GM21717 (cell line): ENCODE measurements at regions not wholly inside any gene's neighbourhood (a gene's known extent, or its start where the extent isn't known, plus 50 kb on each side); places are given as distances from the start of the nearest gene placed in this dataset.

Experiments
- ATAC-seq: cut with Tn5 transposase; IDR thresholded peaks from one replicate; pipeline ENCODE4 v1.9.1; 2021; ENCODE audit warnings: mild to moderate bottlenecking, moderate library complexity; ENCODE audit not compliant: unreplicated experiment

DNA sequence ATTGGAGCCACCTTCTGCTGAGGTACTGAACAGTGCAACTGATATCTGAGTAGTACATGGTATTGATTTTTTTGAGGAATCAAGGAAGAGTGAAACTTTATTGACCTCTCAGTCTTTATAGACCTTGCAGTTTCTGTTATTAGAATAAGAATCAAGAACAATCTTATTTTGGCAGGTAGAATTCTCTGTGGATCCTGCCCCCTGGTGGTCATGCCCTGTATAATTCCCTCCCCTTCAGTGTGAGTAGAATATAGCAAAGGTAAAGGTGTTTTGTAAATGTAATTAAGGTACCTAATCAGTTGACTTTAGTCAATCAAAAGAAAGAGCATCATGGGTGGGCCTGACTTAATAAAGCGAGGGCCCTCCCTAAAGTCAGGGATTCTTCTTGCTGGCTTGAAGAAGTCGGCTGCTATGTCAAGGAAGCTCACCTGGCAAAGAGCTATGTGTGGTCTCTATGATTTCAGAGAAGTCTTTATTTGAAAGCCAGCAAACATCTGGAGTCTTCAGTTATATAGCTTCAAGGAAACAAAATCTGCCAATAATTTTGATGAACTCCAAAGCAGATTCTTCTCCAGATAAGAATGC lies 142.8 kb downstream of the LSM5 start:
- no peak for ATAC-seq

- ATAC-seq: no peak
Measured at GRCh38 chr7:32346253-32346652, 143.9 kb downstream of the LSM5 start.

DNA sequence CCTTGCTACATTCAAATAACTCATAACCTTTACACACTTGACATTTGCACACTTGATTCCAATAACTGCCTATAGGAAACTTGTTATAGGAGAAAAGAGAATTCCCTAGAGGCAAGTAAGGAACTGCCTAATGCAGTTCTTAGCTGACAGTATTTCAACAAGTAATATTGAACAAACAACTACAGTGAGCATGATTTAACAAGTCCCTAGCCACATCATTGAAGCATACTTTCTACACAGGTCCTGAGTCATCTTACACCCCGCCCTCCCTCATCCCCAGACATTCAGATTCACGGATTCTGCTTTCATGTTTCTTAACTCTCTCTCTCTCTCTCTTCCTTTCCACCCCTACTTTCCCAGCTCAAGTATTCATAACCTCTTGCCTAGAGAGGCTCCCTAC lies 153.5 kb downstream of the LSM5 start:
- no peak for ATAC-seq

- no peak for ATAC-seq
Measured at GRCh38 chr7:32335107-32335506, 155.1 kb downstream of the LSM5 start.

DNA sequence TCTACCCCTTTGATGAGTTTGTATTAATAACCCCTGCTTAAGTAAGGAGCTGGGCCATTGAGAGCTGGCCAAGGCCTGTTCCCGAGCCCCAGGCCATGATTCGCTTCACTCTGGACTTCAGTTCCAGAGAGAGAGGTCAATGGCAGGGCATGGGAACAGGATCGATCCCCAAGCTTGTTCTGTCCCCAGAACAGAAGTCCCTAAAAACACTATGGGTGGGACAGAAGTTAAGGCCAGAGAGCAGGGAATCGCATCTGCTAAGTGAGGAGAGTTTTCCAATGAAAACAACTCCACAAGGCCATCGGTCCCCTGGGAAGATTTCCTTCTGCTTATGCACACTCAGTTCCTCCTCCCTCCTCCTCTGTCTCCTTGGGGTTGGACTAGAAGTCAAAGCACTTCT lies 159.6 kb downstream of the LSM5 start:
- no peak for ATAC-seq

DNA sequence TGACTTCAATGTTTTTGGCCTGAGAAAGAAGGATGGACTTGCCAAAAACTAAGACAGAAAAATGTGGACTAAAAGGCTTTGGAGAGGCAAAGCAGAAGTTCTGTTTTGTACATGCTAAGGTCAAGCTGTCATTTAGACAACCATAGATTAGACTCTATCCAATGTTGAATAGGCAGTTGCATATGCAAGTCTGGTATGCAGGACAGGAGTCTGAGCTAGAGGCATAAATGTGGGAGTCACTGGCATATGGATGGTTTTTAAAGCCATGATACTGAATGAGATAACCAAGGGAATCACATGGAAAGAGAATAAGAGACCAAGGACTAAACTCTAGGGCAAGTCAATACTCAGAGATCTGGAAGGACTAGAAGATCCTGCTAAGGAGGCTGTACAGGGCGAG lies 164.1 kb downstream of the LSM5 start:
- ATAC-seq: no peak

- no peak for ATAC-seq
Measured at GRCh38 chr7:32323712-32324111, 166.5 kb downstream of the LSM5 start.

DNA sequence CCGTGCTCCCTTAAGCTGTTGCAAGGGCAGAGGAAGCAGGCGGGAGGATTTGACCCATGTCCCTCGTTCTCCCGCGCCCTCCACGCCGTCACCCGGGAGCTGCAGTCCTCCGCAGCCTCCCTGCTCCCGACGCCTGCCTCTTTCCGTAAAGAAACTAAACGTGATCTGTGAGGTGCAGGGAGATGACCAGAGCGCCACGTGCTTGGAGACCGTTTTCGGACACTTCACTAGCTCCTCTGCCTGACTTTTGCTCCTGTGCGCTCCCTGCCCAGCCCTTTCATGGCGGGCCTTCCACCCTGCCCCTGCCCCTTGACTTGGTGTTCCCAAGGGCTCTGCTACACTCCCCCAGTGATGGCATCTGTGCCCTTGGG lies 171.2 kb downstream of the LSM5 start:
- no peak for ATAC-seq

DNA sequence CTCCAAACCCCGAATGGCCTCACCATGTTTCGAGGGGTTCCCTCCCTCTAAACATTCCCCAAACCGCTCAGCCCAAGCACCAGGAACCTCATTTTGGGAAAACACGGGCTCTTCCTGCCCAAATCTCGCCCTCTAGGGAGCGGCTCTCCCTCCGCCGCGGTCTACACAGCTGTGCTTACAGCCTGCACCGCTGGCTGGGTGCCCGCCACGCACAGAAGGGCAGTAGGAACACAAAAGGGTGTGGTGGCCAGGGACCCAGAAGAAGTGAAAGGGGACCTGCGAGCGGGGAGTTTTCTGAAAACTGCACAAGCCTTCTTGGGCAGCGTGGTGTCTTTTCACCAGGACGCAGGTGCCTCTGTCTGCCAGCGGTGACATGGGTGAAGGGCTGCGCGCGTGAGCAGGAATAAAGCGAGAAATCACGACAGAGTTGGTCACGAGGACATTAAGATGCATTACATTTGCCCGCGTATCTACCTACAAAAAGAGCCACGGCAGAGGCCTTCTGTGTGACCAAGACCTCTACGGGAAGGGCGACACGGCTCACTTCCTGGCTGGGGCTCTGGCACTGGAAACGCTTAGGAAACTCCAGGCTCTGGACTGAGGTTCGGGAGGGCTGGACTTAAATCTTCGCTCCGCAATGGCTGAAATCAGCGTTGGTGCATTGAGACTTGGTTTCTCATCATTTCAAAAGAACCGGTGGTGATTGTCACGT lies 171.7 kb downstream of the LSM5 start:
- no peak for ATAC-seq

DNA sequence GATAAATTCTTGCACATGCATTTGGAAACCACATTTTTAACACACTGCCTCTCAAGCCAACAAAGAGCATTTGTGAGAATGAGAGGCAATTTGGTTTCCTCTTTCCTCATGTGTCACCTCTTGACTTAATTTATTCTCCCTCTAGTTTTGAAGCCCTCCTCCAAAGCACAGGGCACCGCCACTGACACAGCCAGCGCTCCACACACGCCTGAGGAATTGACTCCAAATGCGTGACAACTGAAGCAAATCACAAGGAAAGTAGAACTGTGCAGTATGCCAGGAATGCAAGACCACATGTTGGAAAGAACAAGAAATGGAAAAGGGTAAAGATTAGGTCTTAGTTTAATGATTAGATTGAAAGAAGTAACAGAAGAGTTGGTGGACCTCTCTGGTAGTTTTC lies 173.3 kb downstream of the LSM5 start:
- ATAC-seq: no peak

GRCh38 chr7:32314761-32315160 lies 175.4 kb downstream of the LSM5 start:
- ATAC-seq: no peak

- no peak for ATAC-seq
Measured at GRCh38 chr7:32301427-32301826, 188.8 kb downstream of the LSM5 start.

DNA sequence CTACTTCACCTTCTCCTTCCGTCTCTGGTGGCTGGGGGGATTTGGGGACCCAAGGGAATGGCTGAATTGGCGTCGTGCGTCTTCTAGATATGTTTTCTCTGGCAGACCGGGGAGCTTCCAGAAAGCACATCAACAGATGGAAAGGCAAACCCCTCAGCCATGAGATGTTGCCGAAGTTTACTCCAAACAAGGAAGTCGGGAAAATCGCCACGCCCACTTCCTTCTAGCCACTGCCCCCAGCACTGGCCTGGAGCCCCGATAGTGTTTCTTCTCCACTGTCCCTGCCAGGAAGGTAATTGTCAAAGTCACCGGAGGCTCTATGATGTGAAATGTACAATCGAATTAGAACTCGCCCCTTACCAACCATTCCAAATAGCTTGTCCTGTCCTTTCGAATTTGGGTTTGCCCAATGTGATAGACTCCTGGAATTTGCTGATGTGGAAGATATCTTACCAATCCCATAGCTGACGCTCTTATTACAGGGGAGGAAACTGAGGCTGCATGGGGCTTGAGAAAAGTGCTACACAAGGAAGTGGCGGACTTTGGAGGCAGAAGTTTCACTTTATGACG lies 191.0 kb downstream of the LSM5 start:
- no peak for ATAC-seq

- no peak for ATAC-seq
Measured at GRCh38 chr7:32298408-32299132, 191.6 kb downstream of the LSM5 start.

GRCh38 chr7:32293833-32294232 lies 196.3 kb downstream of the LSM5 start:
- no peak for ATAC-seq

- ATAC-seq: no peak
Measured at GRCh38 chr7:32289651-32290414, 200.3 kb downstream of the LSM5 start.

DNA sequence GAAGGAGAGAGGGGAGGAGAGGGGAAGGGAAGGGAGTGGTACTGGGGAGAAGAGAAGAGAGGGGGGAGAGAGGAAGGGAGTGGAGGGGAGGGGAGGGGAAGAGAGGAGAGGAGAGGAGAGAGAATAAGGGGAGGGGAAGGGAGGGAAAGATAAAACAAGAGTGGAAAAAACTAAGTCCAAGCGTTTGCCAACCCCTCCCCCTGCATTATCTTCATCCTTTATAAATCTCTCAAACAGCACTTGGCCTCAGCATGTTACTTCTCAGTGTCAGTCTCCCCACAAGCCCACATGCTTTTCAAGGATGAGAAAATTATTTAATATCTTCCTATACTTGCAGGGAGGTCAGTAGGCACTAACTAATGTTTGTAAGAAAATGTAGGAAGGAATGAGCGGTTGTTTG lies 204.5 kb downstream of the LSM5 start:
- no peak for ATAC-seq

- no peak for ATAC-seq
Measured at GRCh38 chr7:32283546-32283945, 206.6 kb downstream of the LSM5 start.

GRCh38 chr7:32279500-32279899 lies 209.3 kb upstream of the PDE1C start:
- ATAC-seq: no peak

- no peak for ATAC-seq
Measured at GRCh38 chr7:32275216-32276009, 205.2 kb upstream of the PDE1C start.
